HG02623 (cell line): ENCODE measurements at regions not wholly inside any gene's neighbourhood (a gene's known extent, or its start where the extent isn't known, plus 50 kb on each side); places are given as distances from the start of the nearest gene placed in this dataset.
"Not testable (repeated sequence)": the region's sequence is repeated elsewhere in the genome, so short reads cannot be mapped to it uniquely, and the experiment has no call there.

Experiments
- ATAC-seq: cut with Tn5 transposase; IDR thresholded peaks from one replicate; pipeline ENCODE4 v1.9.1; 2021; ENCODE audit warnings: moderate library complexity; ENCODE audit not compliant: unreplicated experiment

DNA sequence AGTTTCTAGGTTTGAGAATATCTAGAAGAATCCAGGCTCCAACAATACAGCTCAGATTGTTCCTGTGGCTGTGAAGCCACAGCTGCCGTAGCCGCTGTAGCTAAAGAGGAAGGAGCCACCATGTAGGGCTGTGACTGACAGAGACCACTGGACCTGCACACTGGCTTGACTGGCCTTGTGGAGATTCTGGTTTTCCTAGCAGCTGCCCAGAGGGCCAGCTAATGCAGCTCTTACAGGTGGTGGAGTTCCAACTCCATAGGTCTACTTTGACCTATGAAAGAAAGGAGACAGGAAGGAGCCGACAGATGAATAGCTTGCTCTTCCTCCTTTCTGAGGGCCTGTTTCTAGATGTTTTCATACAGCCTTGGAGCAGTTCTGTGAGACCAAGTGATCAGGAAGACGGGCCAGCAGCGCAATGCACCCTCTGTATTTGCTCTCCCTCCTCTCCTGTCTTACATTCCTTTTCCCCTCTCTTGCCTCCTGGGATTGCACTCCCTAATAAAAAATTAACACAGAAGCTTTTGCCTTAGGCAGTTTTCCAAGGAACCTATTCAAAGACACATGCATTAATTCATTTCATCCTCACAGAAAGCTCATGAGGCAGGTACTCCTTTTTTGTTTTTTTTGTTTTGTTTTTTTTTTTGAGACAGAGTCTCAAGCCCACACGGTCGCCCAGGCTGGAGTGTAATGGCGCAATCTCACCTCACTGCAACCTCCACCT is 51.8 kb upstream of the MYB start:
- ATAC-seq, result peak; percentile 48

DNA sequence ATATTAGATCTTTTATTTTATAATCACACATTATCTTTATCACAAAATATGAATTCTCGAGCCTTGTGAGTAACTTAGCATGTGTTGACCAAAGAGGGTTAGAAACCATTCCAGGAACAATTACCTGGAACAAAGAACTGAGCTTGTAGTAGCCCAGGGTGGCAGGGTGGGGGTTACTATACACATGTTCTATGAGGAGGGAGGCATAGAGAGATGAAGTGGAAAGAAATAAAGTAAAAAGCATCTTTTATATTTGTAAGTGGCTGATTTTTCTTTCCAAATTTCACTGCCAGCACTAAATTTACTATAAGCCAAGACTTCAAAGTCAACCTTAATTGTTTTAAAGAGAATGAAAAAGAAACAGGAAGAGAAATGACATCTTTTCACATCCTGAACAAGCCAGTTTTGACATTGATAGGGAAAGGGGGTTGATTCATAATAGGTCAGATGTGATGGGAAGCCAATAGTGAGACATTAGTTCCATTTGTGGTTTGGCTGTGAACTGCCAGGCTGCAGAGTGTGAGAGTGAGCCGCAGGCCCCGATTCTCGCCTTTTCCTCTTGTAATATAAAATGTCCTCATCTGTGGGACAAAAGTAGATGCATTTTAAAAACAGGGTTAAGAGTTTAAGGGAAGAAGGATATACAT is 52.7 kb upstream of the MYB start:
- peak; percentile 83 for ATAC-seq

DNA sequence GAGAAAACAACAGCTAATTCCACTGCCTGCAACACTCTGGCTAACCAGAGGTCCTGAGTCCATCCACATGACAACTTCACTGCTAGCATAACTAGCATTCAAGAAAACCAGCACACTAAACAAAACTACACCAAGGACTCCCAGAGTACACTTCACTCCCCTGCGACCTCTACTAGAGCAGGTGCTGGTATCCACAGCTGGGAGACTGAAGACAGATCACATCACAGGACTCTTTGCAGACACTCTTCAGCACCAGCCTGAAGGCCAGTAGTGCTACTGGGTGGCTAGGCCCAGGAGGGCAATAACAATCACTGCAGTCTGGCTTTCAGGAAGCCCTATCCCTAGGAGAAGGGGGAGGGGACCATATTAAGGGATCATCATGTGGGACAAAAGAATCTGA is 54.4 kb upstream of the MYB start:
- no peak for ATAC-seq

DNA sequence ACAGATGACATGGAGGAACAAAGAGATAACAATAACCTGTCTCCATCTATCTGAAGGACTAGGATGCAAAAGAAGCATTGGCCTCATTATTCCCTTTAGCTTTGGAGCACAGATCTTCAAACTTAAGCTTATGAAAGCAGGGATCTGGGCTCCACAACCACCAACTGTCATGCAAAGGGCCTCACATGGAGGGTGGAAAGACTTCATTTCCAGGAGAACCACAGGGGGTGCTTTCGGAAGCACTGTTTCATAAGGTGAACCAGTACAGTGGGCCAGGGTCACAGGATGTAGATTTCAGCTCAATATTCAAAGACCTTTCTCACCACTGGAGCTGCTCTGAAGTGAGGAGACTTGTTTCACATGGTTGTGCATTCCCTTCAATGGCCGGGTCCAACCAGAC is 55.1 kb upstream of the MYB start:
- no peak for ATAC-seq

DNA sequence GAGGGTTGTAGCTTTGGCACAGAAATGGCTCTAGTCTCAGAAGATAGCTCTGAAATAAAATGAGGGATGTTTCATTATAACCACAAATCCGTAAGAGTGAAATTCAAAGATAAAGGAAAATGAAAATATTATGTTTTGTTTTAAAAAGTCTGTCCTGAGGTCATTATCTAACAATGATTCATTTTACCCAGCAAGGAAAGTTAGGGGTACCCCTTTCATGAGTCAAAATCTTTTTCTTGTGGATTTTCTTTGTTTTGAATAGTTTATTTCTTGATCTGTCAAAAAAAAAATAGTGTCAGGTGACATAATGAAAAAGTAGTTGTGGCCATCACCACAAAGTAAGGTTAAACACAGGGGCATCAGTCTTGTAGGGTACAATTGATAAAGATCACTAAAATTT is 59.7 kb upstream of the MYB start:
- ATAC-seq, result no peak

DNA sequence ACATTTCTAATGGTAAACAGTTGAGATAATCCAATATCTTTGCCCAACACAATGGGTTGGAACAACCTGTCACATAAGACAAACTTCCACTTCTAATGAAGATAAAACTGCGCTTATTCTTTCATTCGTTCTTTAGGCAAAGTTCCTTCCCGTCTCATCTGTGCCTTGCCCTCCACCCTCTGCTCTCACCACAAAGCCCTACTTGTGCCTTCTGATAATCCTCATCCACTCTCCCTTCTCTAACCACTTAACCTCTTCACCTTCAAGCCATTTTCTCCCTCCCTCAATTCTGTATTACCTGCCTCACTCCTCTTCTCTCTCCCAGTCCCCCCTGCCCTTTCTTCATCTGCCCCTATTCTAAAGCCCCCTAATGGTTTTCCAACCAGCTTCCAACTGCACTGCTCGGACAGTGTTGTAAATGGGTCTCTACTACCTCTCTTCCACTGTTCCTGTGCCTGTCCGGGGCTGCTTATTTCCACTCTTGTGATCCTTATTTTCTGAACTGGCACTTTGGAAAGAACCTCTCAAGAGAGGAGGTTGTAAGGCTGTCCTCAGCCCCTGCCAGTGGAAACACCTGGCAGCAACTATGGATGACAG is 62.9 kb upstream of the MYB start:
- ATAC-seq, result no peak

DNA sequence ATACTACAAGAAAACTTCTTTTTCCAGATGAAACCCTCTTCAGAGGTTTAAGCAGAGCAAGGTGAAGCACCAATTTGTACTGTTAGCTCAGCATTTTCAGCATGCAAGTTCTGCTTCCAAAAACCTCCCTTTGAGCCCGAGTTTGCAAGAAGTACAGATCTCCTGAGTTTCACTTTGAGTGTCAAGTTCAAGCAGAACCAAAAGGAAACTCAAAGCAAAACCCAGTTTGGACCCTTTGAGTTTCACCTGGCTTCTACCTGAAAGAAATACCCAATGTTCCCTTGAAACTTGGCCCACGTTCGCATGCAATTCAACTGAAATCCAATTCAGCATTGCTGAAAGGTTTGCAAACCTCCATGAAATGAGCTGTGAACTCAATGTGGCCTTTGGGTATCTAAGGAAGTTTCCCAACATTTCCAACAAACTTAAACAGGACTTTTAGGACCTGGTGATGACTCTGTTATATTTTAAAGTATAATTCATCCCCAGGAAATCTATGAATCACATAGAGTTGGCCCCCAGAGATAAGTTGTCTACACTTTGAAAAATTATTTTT is 62.9 kb upstream of the HBS1L start:
- no peak for ATAC-seq

DNA sequence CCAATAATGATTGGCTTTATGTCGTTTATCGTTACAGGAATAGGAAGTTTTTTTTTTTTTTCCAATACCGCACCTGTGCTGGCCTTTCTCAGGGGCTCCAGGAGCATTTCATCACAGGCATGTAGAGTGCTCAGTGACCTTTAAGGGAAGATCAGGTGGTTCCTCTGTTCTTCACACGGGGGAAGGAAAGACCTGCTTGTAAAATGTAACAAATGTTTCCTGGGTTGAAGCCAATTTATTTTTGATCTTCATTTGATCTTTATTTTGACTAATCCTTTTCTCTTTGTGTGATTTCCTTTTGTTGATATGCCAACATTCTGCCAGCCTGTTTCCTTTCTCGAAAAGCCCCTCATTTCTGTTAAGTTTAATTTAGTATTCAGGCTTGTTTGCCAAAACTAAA is 61.9 kb upstream of the HBS1L start:
- ATAC-seq, result no peak

DNA sequence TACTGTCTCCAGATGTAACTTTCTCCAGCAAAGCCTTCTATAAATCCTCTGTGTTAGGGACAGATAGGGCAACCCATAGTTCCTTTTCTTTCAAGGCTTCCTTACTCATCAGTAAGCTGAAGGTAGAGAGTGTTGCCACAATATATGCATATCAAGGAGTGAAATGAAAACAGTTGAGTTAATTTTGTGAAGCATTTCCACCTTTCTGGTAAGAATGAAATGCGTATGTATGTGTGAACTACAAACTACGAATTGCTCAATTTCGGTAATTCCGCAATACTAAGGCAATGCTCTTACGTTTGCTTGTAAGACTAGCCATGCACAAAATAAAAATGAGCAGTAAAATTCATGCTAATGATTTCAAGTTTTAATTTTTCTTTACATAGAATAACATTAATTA is 61.2 kb upstream of the HBS1L start:
- ATAC-seq, result no peak

DNA sequence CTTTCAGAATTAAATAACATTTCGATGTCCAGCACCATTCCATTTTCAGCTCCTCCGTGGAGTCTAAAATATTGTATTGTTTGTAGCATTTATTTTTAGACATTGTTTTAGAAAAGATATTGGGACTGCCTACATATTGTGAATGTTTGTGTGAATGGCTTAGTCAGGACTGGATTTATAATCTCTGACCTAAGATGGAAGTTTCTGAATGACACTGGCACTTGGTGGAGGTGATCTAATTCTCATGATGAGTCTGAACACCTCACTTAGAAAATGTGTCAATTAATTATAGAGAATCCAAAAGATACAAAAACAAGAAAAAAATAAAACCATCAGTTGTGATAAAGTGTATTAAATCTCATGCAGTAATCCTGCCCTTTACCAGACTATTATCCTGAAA is 60.8 kb upstream of the HBS1L start:
- no peak for ATAC-seq

DNA sequence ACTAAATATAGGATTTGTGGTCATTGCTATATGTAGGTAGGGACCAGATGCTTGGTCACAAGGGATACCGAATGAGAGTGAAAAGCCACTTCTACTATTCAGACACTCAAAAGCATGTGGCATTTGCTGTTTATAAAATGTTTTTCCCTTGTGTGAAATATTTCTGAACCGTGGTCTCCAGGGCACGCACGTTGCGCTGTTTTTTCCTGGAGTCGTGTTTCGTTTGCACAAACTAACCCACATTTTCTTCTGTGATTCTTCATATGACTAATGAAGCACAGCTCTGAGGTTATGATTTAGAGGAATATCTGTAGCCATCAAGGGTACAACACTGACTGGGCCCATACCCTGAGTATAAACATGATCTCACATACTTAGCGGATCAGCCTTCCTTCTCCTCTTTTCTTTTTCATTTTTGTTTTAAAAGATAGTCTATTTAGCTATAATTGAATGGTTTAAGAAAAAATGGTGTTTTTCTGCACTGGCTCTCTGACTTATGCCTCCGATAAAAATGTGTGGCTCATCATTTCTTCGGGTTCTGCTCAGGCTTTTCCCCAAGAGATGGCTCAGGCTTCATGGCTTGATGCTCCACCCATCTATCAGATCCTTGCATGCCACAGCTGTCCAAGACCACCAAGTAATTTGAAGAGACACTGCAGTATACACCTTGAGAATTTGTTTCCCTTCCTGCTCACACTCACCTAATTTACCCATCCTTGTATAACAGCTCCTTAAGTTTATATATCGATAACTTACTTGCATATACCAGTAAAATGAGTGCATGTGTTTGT is 59.9 kb upstream of the HBS1L start:
- ATAC-seq, result peak; percentile 61

DNA sequence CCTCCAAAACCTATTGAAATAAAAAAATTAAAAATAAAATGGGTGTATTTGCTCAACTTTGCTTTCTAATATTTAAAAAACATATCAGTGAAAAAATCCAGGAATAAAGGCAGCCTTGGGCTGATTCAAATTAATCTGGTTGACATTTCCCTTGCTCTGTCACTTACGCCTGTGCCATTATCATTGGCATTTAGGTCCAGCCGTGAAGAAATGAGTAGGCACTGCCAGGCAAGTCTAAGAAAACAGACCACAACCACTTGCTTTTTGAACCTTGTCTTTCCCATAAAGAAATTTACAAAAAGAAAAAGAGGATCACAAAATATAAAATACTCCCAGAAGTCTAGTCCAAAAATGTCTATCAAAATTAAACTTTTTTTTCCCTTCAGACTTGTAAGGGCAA is 59.2 kb upstream of the HBS1L start:
- ATAC-seq, result no peak

DNA sequence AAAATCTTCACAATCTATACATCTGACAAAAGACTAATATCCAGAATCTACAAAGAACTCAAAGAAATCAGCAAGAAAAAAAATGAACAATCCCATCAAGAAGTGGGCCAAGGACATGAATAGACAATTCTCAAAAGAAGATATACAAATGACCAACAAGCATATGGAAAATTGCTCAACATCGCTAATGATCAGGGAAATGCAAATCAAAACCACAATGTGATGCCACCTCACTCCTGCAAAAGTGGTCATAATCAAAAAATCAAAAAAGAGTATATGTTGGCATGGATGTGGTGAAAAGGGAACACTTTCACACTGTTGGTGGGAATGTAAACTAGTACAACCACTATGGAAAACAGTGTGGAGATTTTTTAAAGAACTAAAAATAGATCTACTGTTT is 58.3 kb upstream of the HBS1L start:
- ATAC-seq, result not testable (repeated sequence)

DNA sequence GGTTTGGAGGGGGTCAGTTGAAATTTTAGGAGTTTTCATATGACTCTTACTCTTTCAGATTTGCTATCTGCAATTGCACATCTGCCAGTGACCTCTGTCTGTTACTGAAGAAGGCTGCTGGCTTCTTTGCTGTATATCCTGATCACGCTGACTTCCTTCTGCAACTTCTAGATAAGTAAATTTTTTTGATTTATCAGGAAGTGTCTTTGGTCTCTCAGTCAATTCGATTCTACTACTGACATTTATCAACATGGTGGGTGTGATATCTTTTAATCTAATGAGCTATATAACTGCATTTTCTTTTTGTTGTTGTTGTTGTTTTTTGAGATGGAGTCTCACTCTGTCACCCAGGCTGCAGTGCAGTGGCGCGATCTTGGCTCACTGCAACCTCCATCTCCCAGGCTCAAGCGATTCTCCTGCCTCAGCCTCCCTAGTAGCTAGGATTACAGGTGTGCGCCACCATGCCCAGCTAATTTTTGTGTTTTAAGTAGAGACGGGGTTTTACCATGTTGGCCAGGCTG is 55.7 kb upstream of the HBS1L start:
- not testable (repeated sequence) for ATAC-seq

DNA sequence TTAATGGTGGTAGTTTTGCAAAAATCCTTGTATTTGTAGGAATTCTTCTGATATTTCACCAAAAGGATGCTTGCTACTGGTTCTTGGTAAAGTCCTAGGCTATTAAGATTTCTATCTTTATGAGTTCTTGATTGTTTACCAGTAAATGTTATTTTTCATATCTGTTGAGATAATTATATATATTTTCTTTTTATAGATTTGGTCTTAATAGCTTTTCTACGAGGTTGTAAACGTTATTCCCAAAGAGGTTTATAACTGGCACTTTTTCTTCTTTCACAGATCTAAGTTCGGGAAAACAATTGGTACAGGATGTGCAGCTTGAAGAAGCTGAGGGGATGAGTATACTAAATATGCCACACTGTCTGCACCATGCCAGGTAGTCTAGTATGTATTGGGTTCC is 55.1 kb upstream of the HBS1L start:
- no peak for ATAC-seq

DNA sequence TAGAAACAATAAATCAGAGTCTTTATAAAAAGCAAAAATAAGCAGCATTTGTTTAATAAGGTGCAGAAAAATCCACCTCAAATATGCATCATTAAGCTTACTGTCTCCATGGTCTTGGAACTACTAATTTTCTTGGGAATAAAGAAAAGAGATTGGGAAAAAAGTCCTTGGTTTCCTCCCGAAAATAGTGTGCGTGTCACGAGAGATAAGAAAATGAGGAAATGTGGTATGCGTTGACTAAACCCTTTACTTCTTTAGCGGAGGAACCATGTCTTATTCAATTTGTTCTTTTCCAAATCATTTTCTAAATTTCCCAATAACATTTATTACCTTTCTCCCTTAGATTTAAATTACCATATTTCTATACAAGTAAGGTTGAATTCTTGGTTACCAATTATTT is 54.1 kb upstream of the HBS1L start:
- no peak for ATAC-seq

DNA sequence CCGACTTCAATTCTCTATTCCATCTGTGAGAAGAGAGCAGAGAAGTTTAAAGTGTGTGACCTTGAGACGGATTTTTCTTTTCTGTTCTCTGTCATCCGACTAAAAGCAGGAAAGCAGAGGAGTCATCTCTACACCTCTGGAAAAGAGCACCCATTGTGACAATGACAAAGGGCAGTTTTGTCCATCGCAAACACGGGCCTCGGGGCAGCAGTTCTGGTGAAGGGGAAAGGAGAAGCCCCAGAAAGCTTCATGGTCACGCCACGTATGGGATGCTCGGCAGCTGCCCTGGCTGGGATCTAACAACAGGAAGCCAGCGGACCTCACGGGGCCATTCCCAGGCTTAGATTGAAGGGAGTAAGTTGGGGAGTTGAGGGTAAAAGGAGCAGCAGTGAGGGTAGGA is 52.0 kb upstream of the HBS1L start:
- ATAC-seq, result no peak

DNA sequence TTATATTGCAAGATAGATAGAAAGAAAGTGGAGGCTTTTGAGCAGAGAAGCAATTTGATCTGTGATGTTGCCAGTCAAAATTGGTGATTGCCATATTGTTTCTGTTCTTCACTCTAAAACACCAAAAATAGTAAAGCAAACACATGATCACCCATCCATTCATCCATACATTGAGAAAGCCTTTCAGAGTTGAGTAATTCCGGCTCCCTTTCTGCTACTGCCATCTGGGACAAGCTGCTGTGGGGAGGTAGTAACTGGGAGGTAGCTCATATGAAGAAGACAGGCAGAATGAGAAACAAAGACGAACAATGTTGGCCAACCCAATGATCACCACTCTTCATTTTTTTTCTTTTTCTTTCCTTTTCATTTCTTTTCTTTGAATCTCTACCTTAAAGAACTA is 51.1 kb upstream of the HBS1L start:
- no peak for ATAC-seq

DNA sequence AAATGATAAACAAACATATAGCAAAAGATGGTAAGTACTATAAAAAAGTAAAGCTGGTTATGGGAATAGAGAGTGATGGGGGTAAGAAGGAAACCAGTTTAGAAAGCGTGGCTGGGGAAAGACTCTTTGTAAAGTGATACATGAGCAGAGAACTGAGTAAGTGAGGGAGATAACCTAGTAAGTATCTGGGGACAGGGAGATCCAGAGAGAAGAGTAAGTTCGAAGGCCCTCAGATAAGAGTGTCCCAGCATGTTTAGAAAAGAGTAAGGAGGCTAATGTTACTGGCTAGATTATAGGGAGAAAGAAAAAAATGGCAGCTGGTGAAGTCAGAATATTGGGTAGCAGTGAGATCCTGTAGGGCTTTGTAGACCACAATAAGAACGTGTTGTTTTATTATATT is 50.7 kb upstream of the HBS1L start:
- no peak for ATAC-seq
